Peyer's patch (tissue), 4 donors: ENCODE measurements at regions not wholly inside any gene's neighbourhood (a gene's known extent, or its start where the extent isn't known, plus 50 kb on each side); places are given as distances from the start of the nearest gene placed in this dataset.

ENCODE experiments used
- POLR2A ChIP-seq, 2 donors: fragments of 450-650 bp; IDR thresholded peaks; one replicate each; pipeline ENCODE4 v1.5.1; 2017; ENCODE audit warnings: antibody characterized with exemption in 2 of 2, mild to moderate bottlenecking in 2 of 2, moderate library complexity in 2 of 2
- TF ChIP-seq, protein P1 (sequence below), 6 experiments: fragments of 450-650 bp in 4 of 6; fragments of 200-600 bp in 2 of 6; sonication (generic) in 1 of 6; IDR thresholded peaks; one replicate each; pipeline ENCODE4 v1.5.1; 2017 to 2019; ENCODE audit warnings: antibody characterized with exemption in 6 of 6, mild to moderate bottlenecking in 3 of 6, moderate library complexity in 1 of 6

DNA sequence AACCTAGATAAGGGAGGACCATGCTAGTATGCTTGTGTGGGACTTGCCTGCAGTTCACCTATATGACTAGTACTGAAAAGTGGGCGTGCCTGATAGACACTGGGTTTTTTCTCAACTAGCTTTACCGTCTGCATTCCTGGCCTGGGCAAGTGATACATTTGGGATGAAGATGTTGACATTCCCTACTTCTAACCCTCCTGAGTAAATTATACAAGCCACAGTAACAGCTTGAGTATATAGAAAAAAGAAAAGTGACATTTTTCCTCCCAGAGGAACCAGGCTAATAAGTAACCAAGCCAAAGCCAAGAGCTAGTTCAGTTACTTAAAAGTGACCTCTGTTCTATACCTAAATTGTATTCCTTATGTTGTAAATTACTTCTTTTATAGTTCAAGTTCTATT is 153.8 kb upstream of the CYLC2 start:
- TF ChIP-seq, protein P1, sequence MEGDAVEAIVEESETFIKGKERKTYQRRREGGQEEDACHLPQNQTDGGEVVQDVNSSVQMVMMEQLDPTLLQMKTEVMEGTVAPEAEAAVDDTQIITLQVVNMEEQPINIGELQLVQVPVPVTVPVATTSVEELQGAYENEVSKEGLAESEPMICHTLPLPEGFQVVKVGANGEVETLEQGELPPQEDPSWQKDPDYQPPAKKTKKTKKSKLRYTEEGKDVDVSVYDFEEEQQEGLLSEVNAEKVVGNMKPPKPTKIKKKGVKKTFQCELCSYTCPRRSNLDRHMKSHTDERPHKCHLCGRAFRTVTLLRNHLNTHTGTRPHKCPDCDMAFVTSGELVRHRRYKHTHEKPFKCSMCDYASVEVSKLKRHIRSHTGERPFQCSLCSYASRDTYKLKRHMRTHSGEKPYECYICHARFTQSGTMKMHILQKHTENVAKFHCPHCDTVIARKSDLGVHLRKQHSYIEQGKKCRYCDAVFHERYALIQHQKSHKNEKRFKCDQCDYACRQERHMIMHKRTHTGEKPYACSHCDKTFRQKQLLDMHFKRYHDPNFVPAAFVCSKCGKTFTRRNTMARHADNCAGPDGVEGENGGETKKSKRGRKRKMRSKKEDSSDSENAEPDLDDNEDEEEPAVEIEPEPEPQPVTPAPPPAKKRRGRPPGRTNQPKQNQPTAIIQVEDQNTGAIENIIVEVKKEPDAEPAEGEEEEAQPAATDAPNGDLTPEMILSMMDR (IDR thresholded peaks at IDR 0.05) = no peak
- no peak for TF ChIP-seq POLR2A (IDR thresholded peaks at IDR 0.05)
